T-cell (primary cell): ENCODE measurements at regions not wholly inside any gene's neighbourhood (a gene's known extent, or its start where the extent isn't known, plus 50 kb on each side); places are given as distances from the start of the nearest gene placed in this dataset.
A peak's percentile ranks its signal among the peaks of the same experiment; 100 is the strongest.

Source experiments
- ATAC-seq, 4 experiments: fragments of 200-7000 bp in 3 of 4; fragments of 150-1000 bp in 1 of 4; cut with Tn5 transposase; replicated peaks in 1 of 4; 1 replicate in 3 of 4; 2 replicates in 1 of 4; pipeline ENCODE4 v1.10.0; 2021; ENCODE audit warnings: moderate library complexity in 3 of 4, mild to moderate bottlenecking in 2 of 4, moderate number of reproducible peaks in 1 of 4
- CTCF ChIA-PET, 2 donors: fragments of 300-600 bp; sonication (Branson Sonifier 250); formaldehyde crosslinking; loops; one replicate each; lab custom pipeline; 2022; ENCODE audit warnings: antibody characterized with exemption in 2 of 2; lab: Charles Lee
- POLR2A ChIA-PET, 2 donors: fragments of 300-600 bp; sonication (Branson Sonifier 250); formaldehyde crosslinking; loops; one replicate each; lab custom pipeline; 2022; ENCODE audit warnings: antibody characterized with exemption in 2 of 2; lab: Charles Lee
- DNase-seq, 35 experiments: peaks; one replicate each; pipeline versions ENCODE4 v3.0.0 to v3.0.0-alpha.2; 2013 to 2023
- H3K27ac ChIP-seq: one replicate; pipeline ENCODE4 v1.5.1; 2013; ENCODE audit warnings: low read length
- H3K27me3 ChIP-seq, 2 experiments: replicated peaks in 1 of 2; 1 replicate in 1 of 2; 2 replicates in 1 of 2; pipeline versions ENCODE4 v1.6.1 to v1.7.0; 2013; ENCODE audit warnings: low read length in 1 of 2, mixed read lengths in 1 of 2; ENCODE audit not compliant: control insufficient read depth in 2 of 2, insufficient read depth in 2 of 2; ENCODE audit errors: extremely low read depth in 1 of 2
- H3K36me3 ChIP-seq, 2 donors: 1 replicate in 1 of 2; 2 replicates in 1 of 2; pipeline versions ENCODE4 v1.6.1 to v1.7.0; 2013; ENCODE audit warnings: low read length in 1 of 2; ENCODE audit not compliant: control insufficient read depth in 2 of 2, insufficient read depth in 1 of 2; ENCODE audit errors: extremely low read depth in 1 of 2
- H3K4me1 ChIP-seq, 2 experiments: 1 replicate in 1 of 2; 2 replicates in 1 of 2; pipeline versions ENCODE4 v1.6.1 to v1.7.0; 2013; ENCODE audit warnings: low read length in 2 of 2, mixed read lengths in 1 of 2; ENCODE audit not compliant: insufficient read depth in 2 of 2, control insufficient read depth in 1 of 2; ENCODE audit errors: extremely low read depth in 1 of 2
- H3K4me3 ChIP-seq, 2 donors: 1 replicate in 1 of 2; 2 replicates in 1 of 2; pipeline versions ENCODE4 v1.5.1 to v1.7.0; 2013; ENCODE audit warnings: mild to moderate bottlenecking in 2 of 2, low read length in 1 of 2, moderate library complexity in 1 of 2; ENCODE audit not compliant: control insufficient read depth in 1 of 2; ENCODE audit errors: extremely low read depth in 1 of 2
- H3K9me3 ChIP-seq: 2 replicates; pipeline ENCODE4 v1.7.0; 2013
- H3K27ac Mint-ChIP-seq, 2 donors: one replicate each; pipeline ENCODE4 v1.8.0; 2020 to 2021; ENCODE audit warnings: mild to moderate bottlenecking in 2 of 2, mixed read lengths in 2 of 2
- H3K27me3 Mint-ChIP-seq, 2 donors: one replicate each; pipeline ENCODE4 v1.8.0; 2021 to 2022; ENCODE audit warnings: mixed read lengths in 2 of 2
- H3K36me3 Mint-ChIP-seq: one replicate; pipeline ENCODE4 v1.8.0; 2021; ENCODE audit warnings: mixed read lengths
- H3K4me1 Mint-ChIP-seq, 3 donors: one replicate each; pipeline ENCODE4 v1.8.0; 2020 to 2022; ENCODE audit warnings: mixed read lengths in 3 of 3, mild to moderate bottlenecking in 1 of 3
- H3K4me3 Mint-ChIP-seq, 3 donors: one replicate each; pipeline ENCODE4 v1.8.0; 2020 to 2022; ENCODE audit warnings: mild to moderate bottlenecking in 3 of 3, mixed read lengths in 3 of 3, moderate library complexity in 3 of 3
- H3K9me3 Mint-ChIP-seq, 3 donors: one replicate each; pipeline ENCODE4 v1.8.0; 2020 to 2022; ENCODE audit warnings: mixed read lengths in 3 of 3
- WGBS: methylation state at CpG from one replicate; pipeline ENCODE4 v1.1.5; 2013; ENCODE audit warnings: missing lambda C conversion rate; ENCODE audit not compliant: insufficient coverage; 5-methylcytosine and 5-hydroxymethylcytosine counted together

DNA sequence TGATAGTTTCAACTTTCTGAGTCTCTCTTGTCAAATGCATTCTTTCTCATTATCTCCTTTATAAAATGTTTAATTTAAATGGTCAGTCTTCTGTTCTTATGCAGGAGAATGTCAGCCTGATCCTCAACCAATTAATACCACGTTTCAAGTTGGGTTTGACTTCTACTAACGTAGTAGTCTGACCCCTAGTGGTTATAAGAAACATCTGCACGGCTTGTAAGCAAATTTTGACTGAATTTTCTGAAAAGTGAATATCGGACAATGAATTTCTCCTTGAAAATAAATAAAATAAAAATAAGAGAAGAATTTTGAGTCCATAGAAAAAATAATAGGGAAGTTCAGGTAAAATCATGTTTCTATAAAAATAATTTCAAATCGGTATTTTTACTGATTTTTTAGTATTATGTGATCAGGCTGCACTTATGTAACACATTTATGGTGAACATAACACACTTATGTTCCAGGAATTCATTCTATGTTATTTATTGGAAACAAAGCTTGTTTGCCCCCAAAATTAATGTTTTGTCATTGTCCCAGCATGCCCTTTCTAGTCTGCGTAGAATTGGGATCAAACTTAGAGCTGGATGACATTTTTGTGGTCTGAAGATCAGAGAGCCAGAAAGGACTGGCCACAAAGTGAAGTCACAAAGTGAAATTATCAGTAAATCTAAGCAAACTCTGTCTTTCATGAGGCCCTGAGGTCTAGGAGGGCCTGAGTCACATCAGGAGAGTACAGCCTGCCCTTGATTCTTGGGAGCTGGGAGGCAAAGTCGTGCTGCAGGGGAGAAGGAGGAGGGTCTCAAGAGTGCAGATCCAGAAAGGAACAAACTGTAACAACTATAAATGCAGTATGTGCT, 101.2 kb upstream of the STXBP6 start:
- Mint-ChIP-seq H3K9me3 (no peaks in the 10 kb centered on the region), H3K4me3 (no peak overlapping the region), H3K4me1 (no peaks in the 10 kb centered on the region), H3K27ac (no peak overlapping the region), H3K27me3 (peaks cover 9 to 19% of the 10 kb centered on the region in 2 donors), H3K36me3 (no peaks in the 10 kb centered on the region)
- Histone ChIP-seq H3K27ac (no peak overlapping the region), H3K27me3 (peaks cover 0 to 2% of the 10 kb centered on the region in 2 experiments), H3K9me3 (no peaks in the 10 kb centered on the region), H3K4me3 (no peak overlapping the region), H3K4me1 (no peaks in the 10 kb centered on the region), H3K36me3 (no peaks in the 10 kb centered on the region)
- 71% methylated on average over 1 of the region's 7 CpGs for WGBS
- ChIA-PET POLR2A (no interaction called here), CTCF (interaction anchor here in 1 of 2 donors (0.7 kb wide), 1 partner anchor 26 kb away, joined by 3 read pairs; no protein-coding TSS in a partner anchor)
- DNase-seq (peak in 1 of 35 experiments; percentile 39), ATAC-seq (no peak)

DNA sequence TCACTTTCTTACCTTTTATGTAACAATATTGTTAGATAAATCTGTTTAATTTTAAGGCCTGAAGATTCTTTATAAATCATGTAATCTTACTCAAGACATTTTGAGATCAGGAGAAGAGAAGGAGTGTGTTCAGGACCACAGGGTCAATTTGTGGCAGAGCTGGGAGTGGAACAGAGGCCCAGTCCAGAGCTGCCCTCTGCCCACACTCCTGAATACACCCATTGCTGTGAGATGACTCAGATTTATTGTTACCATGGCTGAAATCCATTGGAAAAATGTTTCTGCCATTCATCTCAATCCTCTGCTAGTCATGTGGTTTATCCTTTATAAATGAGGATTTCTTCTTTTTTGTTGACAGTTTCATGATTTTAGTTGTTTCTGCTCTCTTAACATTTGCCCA, 100.5 kb upstream of the STXBP6 start:
- DNase-seq (no peak), ATAC-seq (no peak)
- ChIA-PET POLR2A (no interaction called here), CTCF (no interaction called here)
- H3K4me3 ChIP-seq, result no peak overlapping the region
- Mint-ChIP-seq H3K9me3 (no peaks in the 10 kb centered on the region), H3K4me3 (no peak overlapping the region), H3K36me3 (no peaks in the 10 kb centered on the region), H3K27me3 (peaks cover 9 to 19% of the 10 kb centered on the region in 2 donors), H3K4me1 (no peaks in the 10 kb centered on the region), H3K27ac (no peak overlapping the region)
- peaks cover 0 to 2% of the 10 kb centered on the region in 2 experiments for H3K27me3 ChIP-seq
- H3K4me1 ChIP-seq, result no peaks in the 10 kb centered on the region
- H3K27ac ChIP-seq, result no peak overlapping the region
- no peaks in the 10 kb centered on the region for H3K9me3 ChIP-seq
- H3K36me3 ChIP-seq, result no peaks in the 10 kb centered on the region

GRCh38 chr14:25140411-25140810, 90.5 kb upstream of the STXBP6 start:
- no peaks in the 10 kb centered on the region for H3K36me3 Mint-ChIP-seq
- ChIA-PET POLR2A (no interaction called here), CTCF (no interaction called here)
- H3K27me3 Mint-ChIP-seq, result peaks cover 6 to 13% of the 10 kb centered on the region in 2 donors
- DNase-seq (no peak), ATAC-seq (no peak)
- H3K4me1 Mint-ChIP-seq, result no peaks in the 10 kb centered on the region
- H3K9me3 Mint-ChIP-seq, result peaks cover 0 to 4% (median 0%) of the 10 kb centered on the region in 3 donors
- no peaks in the 10 kb centered on the region for H3K9me3 ChIP-seq
- no CpG with 5 or more reads among the region's 2 CpGs for WGBS
- no peaks in the 10 kb centered on the region for H3K36me3 ChIP-seq
- no peak overlapping the region for H3K4me3 ChIP-seq
- H3K4me3 Mint-ChIP-seq, result no peak overlapping the region
- H3K4me1 ChIP-seq, result no peaks in the 10 kb centered on the region
- H3K27me3 ChIP-seq, result peaks cover 0 to 13% of the 10 kb centered on the region in 2 experiments
- no peak overlapping the region for H3K27ac ChIP-seq
- no peak overlapping the region for H3K27ac Mint-ChIP-seq

DNA sequence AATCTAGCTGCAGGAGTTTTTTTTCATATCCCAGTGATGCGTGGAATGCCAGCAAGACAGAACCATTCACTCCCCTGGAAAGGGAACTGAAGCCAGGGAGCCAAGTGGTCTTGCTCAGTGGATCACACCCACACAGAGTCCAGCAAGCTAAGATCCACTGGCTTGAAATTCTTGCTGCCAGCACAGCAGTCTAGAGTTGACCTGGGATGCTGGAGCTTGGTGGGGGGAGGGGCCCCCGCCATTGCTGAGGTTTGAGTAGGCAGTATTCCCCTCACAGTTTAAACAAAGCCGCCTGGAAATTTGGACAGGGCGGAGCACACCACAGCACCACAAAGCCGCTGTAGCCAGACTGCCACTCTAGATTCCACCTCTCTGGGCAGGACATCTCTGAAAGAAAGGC, 86.9 kb upstream of the STXBP6 start:
- 100% methylated on average over 1 of the region's 5 CpGs for WGBS
- CTCF ChIA-PET, result no interaction called here
- peaks cover 4 to 7% (median 5%) of the 10 kb centered on the region in 3 donors for H3K4me1 Mint-ChIP-seq

DNA sequence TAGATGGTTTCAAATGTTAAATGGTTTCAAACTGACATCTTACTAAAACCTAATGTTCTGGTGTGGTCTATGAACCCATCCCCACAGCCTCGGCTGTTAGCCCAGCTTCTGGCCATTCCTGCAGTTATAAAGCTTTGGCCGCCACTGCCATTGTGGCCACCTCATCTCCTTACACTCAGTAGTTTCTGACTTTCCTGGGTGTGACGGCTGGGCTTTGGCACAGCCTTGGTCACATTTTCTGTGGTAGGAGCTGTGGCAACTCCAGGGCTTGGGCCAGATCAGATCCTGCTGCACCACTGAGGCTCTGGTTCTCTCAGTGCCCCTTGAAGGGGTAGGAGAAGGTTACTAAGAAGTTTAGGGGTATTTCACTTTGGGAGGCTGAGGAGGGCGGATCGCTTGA, 84.2 kb upstream of the STXBP6 start:
- no peak overlapping the region for H3K4me3 ChIP-seq
- no peaks in the 10 kb centered on the region for H3K36me3 Mint-ChIP-seq
- peaks cover 33 to 49% of the 10 kb centered on the region in 2 donors for H3K27me3 Mint-ChIP-seq
- ChIA-PET CTCF (interaction anchor here (0.6 to 4.6 kb wide), 6 partner anchors 15 to 424 kb away, joined by 3 to 28 read pairs (median 4); no protein-coding TSS in a partner anchor), POLR2A (interaction anchor here in 1 of 2 donors (0.7 kb wide), 1 partner anchor 9 kb away, joined by 3 read pairs; no protein-coding TSS in a partner anchor)
- no peak overlapping the region for H3K27ac Mint-ChIP-seq
- H3K9me3 Mint-ChIP-seq, result peaks cover 0 to 4% (median 0%) of the 10 kb centered on the region in 3 donors
- WGBS, result 78% methylated on average over 2 of the region's 5 CpGs
- no peak for DNase-seq
- no peaks in the 10 kb centered on the region for H3K36me3 ChIP-seq
- H3K27me3 ChIP-seq, result peaks cover 7 to 36% of the 10 kb centered on the region in 2 experiments
- ATAC-seq, result no peak
- peaks cover 4 to 7% (median 5%) of the 10 kb centered on the region in 3 donors for H3K4me1 Mint-ChIP-seq
- H3K4me3 Mint-ChIP-seq, result no peak overlapping the region
- H3K9me3 ChIP-seq, result no peaks in the 10 kb centered on the region
- peaks cover 0 to 4% of the 10 kb centered on the region in 2 experiments for H3K4me1 ChIP-seq
- no peak overlapping the region for H3K27ac ChIP-seq

More for the DNA sequence above, 86.9 kb upstream of the STXBP6 start:
- Mint-ChIP-seq H3K27me3 (peaks cover 29 to 44% of the 10 kb centered on the region in 2 donors), H3K27ac (no peak overlapping the region), H3K4me3 (no peak overlapping the region), H3K36me3 (no peaks in the 10 kb centered on the region), H3K9me3 (peaks cover 0 to 4% (median 0%) of the 10 kb centered on the region in 3 donors)
- Histone ChIP-seq H3K4me3 (no peak overlapping the region), H3K9me3 (no peaks in the 10 kb centered on the region), H3K27ac (no peak overlapping the region), H3K36me3 (no peaks in the 10 kb centered on the region), H3K27me3 (peaks cover 6 to 32% of the 10 kb centered on the region in 2 experiments), H3K4me1 (peaks cover 0 to 4% of the 10 kb centered on the region in 2 experiments)
- DNase-seq (no peak), ATAC-seq (no peak)
- POLR2A ChIA-PET, result no interaction called here

- Mint-ChIP-seq H3K36me3 (no peaks in the 10 kb centered on the region), H3K27ac (no peak overlapping the region), H3K9me3 (peaks cover 0 to 2% (median 0%) of the 10 kb centered on the region in 3 donors), H3K27me3 (peaks cover 35 to 47% of the 10 kb centered on the region in 2 donors), H3K4me1 (peaks cover 4 to 7% (median 5%) of the 10 kb centered on the region in 3 donors), H3K4me3 (no peak overlapping the region)
- peaks cover 0 to 4% of the 10 kb centered on the region in 2 experiments for H3K4me1 ChIP-seq
- ChIA-PET POLR2A (no interaction called here), CTCF (interaction anchor here (0.5 to 4.6 kb wide), 5 partner anchors 10 to 427 kb away, joined by 3 to 28 read pairs (median 3); no protein-coding TSS in a partner anchor)
- WGBS, result 6% methylated on average over 14 of the region's 20 CpGs
- H3K27ac ChIP-seq, result no peak overlapping the region
- DNase-seq (peak in 29 of 35 experiments; percentile 2 to 68 (median 26)), ATAC-seq (peak; percentile 69 to 80 (median 75))
- H3K4me3 ChIP-seq, result no peak overlapping the region
- no peaks in the 10 kb centered on the region for H3K9me3 ChIP-seq
- H3K36me3 ChIP-seq, result no peaks in the 10 kb centered on the region
- peaks cover 7 to 36% of the 10 kb centered on the region in 2 experiments for H3K27me3 ChIP-seq
Measured at GRCh38 chr14:25132732-25133422, 82.9 kb upstream of the STXBP6 start.
